Keratinocyte (primary cell): ENCODE measurements at regions not wholly inside any gene's neighbourhood (a gene's known extent, or its start where the extent isn't known, plus 50 kb on each side); places are given as distances from the start of the nearest gene placed in this dataset.

ENCODE experiments used
- CTCF ChIP-seq, 3 experiments: IDR thresholded peaks in 1 of 3; conservative IDR thresholded peaks in 1 of 3; optimal IDR thresholded peaks in 1 of 3; 2 replicates in 2 of 3; 3 replicates in 1 of 3; pipeline versions ENCODE3 to v1.5.1; 2011; ENCODE audit warnings: low read length in 3 of 3, mild to moderate bottlenecking in 3 of 3, moderate library complexity in 2 of 3, control low read depth in 1 of 3, inconsistent platforms in 1 of 3; ENCODE audit not compliant: insufficient read depth in 2 of 3; ENCODE audit errors: extremely low read depth in 1 of 3
- EZH2 ChIP-seq: IDR thresholded peaks from one replicate; pipeline ENCODE4 v1.6.1; 2012; ENCODE audit warnings: inconsistent platforms, mild to moderate bottlenecking, low read length, moderate library complexity

DNA sequence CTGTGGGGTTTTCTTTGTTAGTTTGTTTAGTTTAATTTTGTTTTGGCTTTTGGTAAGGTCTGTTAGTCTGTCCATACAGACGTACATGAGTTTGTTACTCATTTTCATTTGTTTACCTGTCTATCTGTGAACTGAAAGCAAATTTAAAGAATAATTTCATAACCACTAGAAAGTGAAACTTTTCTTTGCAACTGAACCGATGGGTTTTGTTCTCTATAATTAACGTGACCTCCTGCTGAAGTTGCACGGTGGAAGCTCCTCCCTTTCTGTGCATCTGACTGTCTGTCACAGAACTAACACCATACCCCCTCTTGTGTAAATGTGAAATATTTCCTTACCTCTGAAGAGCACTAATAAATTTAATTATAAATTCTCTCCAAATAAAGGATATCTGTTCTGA is 595.5 kb downstream of the GALC start:
- TF ChIP-seq CTCF (optimal IDR thresholded peaks at IDR 0.05 in 1 of 3, IDR thresholded peaks at IDR 0.05 in 1 of 3, conservative IDR thresholded peaks at IDR 0.05 in 1 of 3; ENCODE audit: extremely low read depth in 1 of 3, insufficient read depth in 2 of 3, low read length in 3 of 3): no peak
- no peak for TF ChIP-seq EZH2
